ENCODE measurements at regions not wholly inside any gene's neighbourhood (a gene's known extent, or its start where the extent isn't known, plus 50 kb on each side); places are given as distances from the start of the nearest gene placed in this dataset.
"Not testable (repeated sequence)": the region's sequence is repeated elsewhere in the genome, so short reads cannot be mapped to it uniquely, and the experiment has no call there.

DNA sequence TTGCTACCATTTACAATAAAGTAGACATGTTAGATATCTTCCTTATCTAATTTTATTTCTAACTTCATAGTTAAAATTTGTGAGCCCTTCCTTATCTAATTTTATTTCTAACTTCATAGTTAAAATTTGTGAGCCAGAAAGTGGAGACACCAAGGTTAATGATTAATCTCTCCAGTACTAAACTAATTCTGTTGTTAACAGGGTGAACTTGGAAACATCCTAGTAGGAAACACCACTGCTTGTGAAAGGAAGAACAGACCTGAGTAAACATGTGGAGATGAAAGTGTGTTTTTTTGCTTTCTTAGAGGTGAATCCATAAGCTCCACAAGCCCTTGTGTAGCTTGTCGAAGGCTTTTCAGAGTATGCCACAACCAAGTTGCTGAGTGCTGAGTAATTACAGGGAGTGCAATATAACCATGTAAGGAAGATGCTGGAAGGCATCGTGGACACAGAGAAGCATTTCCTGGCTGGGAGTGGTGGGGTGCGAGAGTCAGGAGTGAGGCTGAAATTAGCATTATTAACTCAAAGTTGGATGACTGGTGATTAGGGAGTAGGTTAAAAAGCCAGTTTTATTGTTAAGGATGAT, 118.6 kb upstream of the NEIL3 start:
- Histone ChIP-seq H3K9me3 (ENCODE audit: control insufficient read depth, low read length) (no peaks in the 10 kb centered on the region), H3K36me3 (ENCODE audit: control insufficient read depth, insufficient read depth, low read length) (no peaks in the 10 kb centered on the region), H3K4me2 (ENCODE audit: low read length) (no peak overlapping the region), H3K27me3 (ENCODE audit: control insufficient read depth, insufficient read depth, low read length) (no peaks in the 10 kb centered on the region), H3K4me3 (ENCODE audit: low read depth, low read length) (no peak overlapping the region), H3K27ac (no peak overlapping the region), H2AFZ (no peak overlapping the region), H3K4me1 (no peaks in the 10 kb centered on the region), H3K79me2 (no peaks in the 10 kb centered on the region), H3K9ac (no peak overlapping the region)
- TF ChIP-seq, protein P1, sequence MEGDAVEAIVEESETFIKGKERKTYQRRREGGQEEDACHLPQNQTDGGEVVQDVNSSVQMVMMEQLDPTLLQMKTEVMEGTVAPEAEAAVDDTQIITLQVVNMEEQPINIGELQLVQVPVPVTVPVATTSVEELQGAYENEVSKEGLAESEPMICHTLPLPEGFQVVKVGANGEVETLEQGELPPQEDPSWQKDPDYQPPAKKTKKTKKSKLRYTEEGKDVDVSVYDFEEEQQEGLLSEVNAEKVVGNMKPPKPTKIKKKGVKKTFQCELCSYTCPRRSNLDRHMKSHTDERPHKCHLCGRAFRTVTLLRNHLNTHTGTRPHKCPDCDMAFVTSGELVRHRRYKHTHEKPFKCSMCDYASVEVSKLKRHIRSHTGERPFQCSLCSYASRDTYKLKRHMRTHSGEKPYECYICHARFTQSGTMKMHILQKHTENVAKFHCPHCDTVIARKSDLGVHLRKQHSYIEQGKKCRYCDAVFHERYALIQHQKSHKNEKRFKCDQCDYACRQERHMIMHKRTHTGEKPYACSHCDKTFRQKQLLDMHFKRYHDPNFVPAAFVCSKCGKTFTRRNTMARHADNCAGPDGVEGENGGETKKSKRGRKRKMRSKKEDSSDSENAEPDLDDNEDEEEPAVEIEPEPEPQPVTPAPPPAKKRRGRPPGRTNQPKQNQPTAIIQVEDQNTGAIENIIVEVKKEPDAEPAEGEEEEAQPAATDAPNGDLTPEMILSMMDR (IDR thresholded peaks at IDR 0.05), result no peak

DNA sequence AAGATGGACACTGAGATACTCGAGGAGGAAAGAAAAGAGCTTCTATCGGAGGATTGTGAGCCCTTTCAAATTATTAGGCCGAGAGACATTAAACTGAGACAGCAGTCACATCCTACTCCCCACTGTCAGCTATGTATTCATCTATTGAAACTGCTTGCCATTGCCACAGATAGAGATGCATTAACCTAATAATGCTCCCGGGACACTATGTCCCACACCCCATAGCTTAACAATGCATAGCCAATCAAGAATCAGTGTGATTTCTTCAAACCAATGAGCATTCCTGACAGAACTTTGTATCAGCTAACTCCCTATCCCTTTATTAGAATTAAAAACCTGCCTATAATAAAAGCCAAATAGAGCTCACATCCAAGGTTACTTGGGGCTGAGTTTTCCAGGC, 118.1 kb upstream of the NEIL3 start:
- Histone ChIP-seq H3K4me3 (ENCODE audit: low read depth, low read length) (no peak overlapping the region), H3K4me2 (ENCODE audit: low read length) (no peak overlapping the region), H3K27ac (no peak overlapping the region), H3K36me3 (ENCODE audit: control insufficient read depth, insufficient read depth, low read length) (no peaks in the 10 kb centered on the region), H2AFZ (no peak overlapping the region), H3K4me1 (no peaks in the 10 kb centered on the region), H3K27me3 (ENCODE audit: control insufficient read depth, insufficient read depth, low read length) (no peaks in the 10 kb centered on the region), H3K9ac (no peak overlapping the region), H3K9me3 (ENCODE audit: control insufficient read depth, low read length) (no peaks in the 10 kb centered on the region), H3K79me2 (no peaks in the 10 kb centered on the region)
- TF ChIP-seq, protein P1 (IDR thresholded peaks at IDR 0.05), result no peak

DNA sequence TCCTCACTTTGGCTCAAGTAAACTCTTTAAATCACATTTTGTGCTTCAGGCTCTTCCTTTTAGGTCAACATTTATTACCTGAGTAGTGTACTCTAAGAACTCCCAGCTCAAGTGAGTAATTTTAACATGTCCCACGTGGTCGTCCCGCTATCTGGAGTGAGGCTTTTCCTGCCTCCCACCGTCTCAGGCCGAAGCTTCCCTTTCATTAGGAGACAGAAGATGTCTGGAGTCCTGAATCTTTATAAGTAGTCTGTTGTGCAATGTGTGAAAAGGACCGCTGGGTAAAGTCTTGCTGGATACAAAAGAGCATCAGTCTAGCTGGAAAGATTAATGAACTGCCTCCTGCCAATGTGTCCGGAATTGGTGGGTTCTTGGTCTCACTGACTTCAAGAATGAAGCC, 117.7 kb upstream of the NEIL3 start:
- Histone ChIP-seq H3K4me2 (ENCODE audit: low read length) (no peak overlapping the region), H3K4me3 (ENCODE audit: low read depth, low read length) (no peak overlapping the region), H3K27ac (no peak overlapping the region), H3K4me1 (no peaks in the 10 kb centered on the region), H2AFZ (no peak overlapping the region), H3K9me3 (ENCODE audit: control insufficient read depth, low read length) (no peaks in the 10 kb centered on the region), H3K36me3 (ENCODE audit: control insufficient read depth, insufficient read depth, low read length) (no peaks in the 10 kb centered on the region), H3K9ac (no peak overlapping the region), H3K79me2 (no peaks in the 10 kb centered on the region), H3K27me3 (ENCODE audit: control insufficient read depth, insufficient read depth, low read length) (no peaks in the 10 kb centered on the region)
- TF ChIP-seq, protein P1 (IDR thresholded peaks at IDR 0.05), result no peak

DNA sequence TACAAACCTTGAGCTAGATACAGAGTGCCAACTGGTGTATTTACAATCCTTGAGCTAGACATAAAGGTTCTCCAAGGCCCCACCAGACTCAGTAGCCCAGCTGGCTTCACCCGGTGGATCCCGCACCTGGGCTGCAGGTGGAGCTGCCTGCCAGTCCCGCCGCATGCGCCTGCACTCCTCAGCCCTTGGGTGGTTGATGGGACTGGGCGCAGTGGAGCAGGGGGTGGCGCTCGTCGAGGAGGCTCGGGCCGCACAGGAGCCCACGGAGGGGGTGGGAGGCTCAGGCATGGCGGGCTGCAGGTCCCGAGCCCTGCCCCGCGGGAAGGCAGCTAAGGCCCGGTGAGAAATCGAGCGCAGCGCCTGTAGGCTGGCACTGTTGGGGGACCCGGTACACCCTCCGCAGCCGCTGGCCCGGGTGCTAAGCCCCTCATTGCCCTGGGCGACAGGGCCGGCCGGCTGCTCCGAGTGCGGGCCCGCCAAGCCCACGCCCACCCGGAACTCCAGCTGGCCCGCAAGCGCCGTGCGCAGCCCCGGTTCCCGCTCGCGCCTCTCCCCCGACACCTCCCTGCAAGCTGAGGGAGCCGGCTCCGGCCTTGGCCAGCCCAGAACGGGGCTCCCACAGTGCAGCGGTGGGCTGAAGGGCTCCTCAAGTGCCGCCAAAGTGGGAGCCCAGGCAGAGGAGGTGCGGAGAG, 116.5 kb upstream of the NEIL3 start:
- not testable (repeated sequence) for H3K9ac ChIP-seq; H3K79me2 ChIP-seq; H3K4me2 ChIP-seq (ENCODE audit: low read length); H3K4me3 ChIP-seq (ENCODE audit: low read depth, low read length); H2AFZ ChIP-seq; H3K36me3 ChIP-seq (ENCODE audit: control insufficient read depth, insufficient read depth, low read length); H3K27me3 ChIP-seq (ENCODE audit: control insufficient read depth, insufficient read depth, low read length); H3K4me1 ChIP-seq; H3K27ac ChIP-seq; H3K9me3 ChIP-seq (ENCODE audit: control insufficient read depth, low read length)

DNA sequence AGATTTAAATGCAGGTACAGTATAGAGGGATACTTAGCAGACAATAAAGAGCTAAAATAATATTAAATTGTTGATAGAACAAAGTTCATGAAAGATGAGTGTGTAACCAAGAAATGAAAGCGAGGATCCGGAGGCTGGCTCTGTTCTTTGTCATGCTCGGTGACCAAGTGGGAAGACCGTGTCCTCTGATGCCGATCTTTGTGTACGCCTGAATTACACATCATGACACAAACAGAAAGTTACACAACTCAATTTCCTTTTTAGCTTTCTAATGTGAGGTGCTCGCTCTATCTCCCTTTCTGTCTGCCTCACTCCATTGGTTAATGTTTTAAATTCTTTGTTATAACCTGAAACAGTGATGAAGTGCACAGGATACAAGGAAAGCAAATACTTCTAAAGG, 114.8 kb upstream of the NEIL3 start:
- H3K9ac ChIP-seq, result no peak overlapping the region
- peak overlapping the region; percentile 24 for H3K4me3 ChIP-seq (ENCODE audit: low read depth, low read length)
- no peaks in the 10 kb centered on the region for H3K36me3 ChIP-seq (ENCODE audit: control insufficient read depth, insufficient read depth, low read length)
- no peak overlapping the region for H3K27ac ChIP-seq
- peak overlapping the region; percentile 34 for H3K4me2 ChIP-seq (ENCODE audit: low read length)
- H3K4me1 ChIP-seq, result no peaks in the 10 kb centered on the region
- H3K27me3 ChIP-seq (ENCODE audit: control insufficient read depth, insufficient read depth, low read length), result no peaks in the 10 kb centered on the region
- TF ChIP-seq, protein P1 (IDR thresholded peaks at IDR 0.05), result no peak
- H3K9me3 ChIP-seq (ENCODE audit: control insufficient read depth, low read length), result no peaks in the 10 kb centered on the region
- H3K79me2 ChIP-seq, result no peaks in the 10 kb centered on the region
- no peak overlapping the region for H2AFZ ChIP-seq

Measured in parathyroid adenoma (tissue), 2 donors.